ENCODE measurements at regions not wholly inside any gene's neighbourhood (a gene's known extent, or its start where the extent isn't known, plus 50 kb on each side); places are given as distances from the start of the nearest gene placed in this dataset.

GRCh38 chr18:10059610-10060468 lies 146.0 kb downstream of the VAPA start:
- no peak for DNase-seq

GRCh38 chr18:10060469-10060782 lies 146.6 kb downstream of the VAPA start:
- no peak for DNase-seq

GRCh38 chr18:10060841-10061240 lies 147.0 kb downstream of the VAPA start:
- DNase-seq = no peak

- DNase-seq = no peak
Measured at GRCh38 chr18:10061566-10062140, 147.8 kb downstream of the VAPA start.

- no peak for DNase-seq
Measured at GRCh38 chr18:10062302-10063300, 148.8 kb downstream of the VAPA start.

GRCh38 chr18:10063489-10063888 lies 149.7 kb downstream of the VAPA start:
- no peak for DNase-seq

GRCh38 chr18:10064267-10064666 lies 150.5 kb downstream of the VAPA start:
- no peak for DNase-seq

GRCh38 chr18:10065296-10065695 lies 151.5 kb downstream of the VAPA start:
- DNase-seq = no peak

- DNase-seq = no peak
Measured at GRCh38 chr18:10067670-10068659, 154.1 kb downstream of the VAPA start.

- DNase-seq = no peak
Measured at GRCh38 chr18:10068766-10069567, 155.2 kb downstream of the VAPA start.

GRCh38 chr18:10070561-10071000 lies 156.8 kb downstream of the VAPA start:
- DNase-seq = no peak

GRCh38 chr18:10072671-10073175 lies 158.9 kb downstream of the VAPA start:
- DNase-seq = no peak

GRCh38 chr18:10074110-10074509 lies 160.3 kb downstream of the VAPA start:
- no peak for DNase-seq

GRCh38 chr18:10074728-10075127 lies 160.9 kb downstream of the VAPA start:
- no peak for DNase-seq

GRCh38 chr18:10076502-10077030 lies 162.8 kb downstream of the VAPA start:
- DNase-seq = no peak

- no peak for DNase-seq
Measured at GRCh38 chr18:10077986-10078385, 164.2 kb downstream of the VAPA start.

- no peak for DNase-seq
Measured at GRCh38 chr18:10080372-10080771, 166.6 kb downstream of the VAPA start.

- no peak for DNase-seq
Measured at GRCh38 chr18:10081492-10081891, 167.7 kb downstream of the VAPA start.

GRCh38 chr18:10085416-10085815 lies 171.6 kb downstream of the VAPA start:
- DNase-seq = no peak

GRCh38 chr18:10085876-10086275 lies 172.1 kb downstream of the VAPA start:
- no peak for DNase-seq

Data from SW 1271 (cell line).